ENCODE measurements at regions not wholly inside any gene's neighbourhood (a gene's known extent, or its start where the extent isn't known, plus 50 kb on each side); places are given as distances from the start of the nearest gene placed in this dataset.

DNA sequence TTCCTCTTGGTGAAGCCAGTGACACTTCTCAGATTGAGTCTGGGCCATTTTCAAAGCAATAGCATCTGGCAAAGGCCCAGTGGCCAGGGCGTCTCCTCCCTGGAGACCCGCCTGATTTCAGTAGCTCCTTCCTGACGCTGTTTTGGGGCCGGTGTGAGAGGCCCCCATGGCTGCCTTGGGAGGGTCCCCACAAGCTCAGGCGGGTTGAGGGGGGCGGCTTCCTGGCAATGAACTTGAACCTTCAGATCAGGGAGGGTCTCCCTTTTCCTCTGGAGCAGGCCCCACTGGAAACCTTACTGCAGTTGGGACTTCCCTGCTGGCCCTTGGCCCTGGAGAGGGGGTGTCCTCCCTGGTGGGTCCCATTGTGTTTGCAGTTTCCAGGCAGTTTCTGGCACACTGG is 121.2 kb downstream of the CRYAA start:
- TF ChIP-seq CTCF (IDR thresholded peaks at IDR 0.05) (no peak), EP300 (IDR thresholded peaks at IDR 0.05) (no peak)
- WGBS, 2 donors, result 82 to 94% methylated on average over 3 to 6 of the region's 6 CpGs
- H3K27me3 ChIP-seq, result no peaks in the 10 kb centered on the region
- no peak for DNase-seq
- H3K4me1 ChIP-seq, result peaks cover 0 to 6% (median 4%) of the 10 kb centered on the region in 4 donors
- H3K27ac ChIP-seq, result no peak overlapping the region
- no peak for ATAC-seq (ENCODE audit: low FRiP score in 2 of 2)
- H3K9me3 ChIP-seq, result peaks cover 0 to 6% (median 0%) of the 10 kb centered on the region in 4 donors
- no peak overlapping the region for H3K4me3 ChIP-seq
- H3K36me3 ChIP-seq, result no peaks in the 10 kb centered on the region

GRCh38 chr21:43289442-43289841 is 120.6 kb downstream of the CRYAA start:
- WGBS, 2 donors, result 89 to 93% methylated on average over 2 of the region's 2 CpGs
- no peaks in the 10 kb centered on the region for H3K27me3 ChIP-seq
- H3K4me1 ChIP-seq, result peaks cover 0 to 6% (median 4%) of the 10 kb centered on the region in 4 donors
- ATAC-seq (ENCODE audit: low FRiP score in 2 of 2), result no peak
- DNase-seq, result no peak
- no peaks in the 10 kb centered on the region for H3K36me3 ChIP-seq
- no peak overlapping the region for H3K27ac ChIP-seq
- TF ChIP-seq EP300 (IDR thresholded peaks at IDR 0.05) (no peak), CTCF (IDR thresholded peaks at IDR 0.05) (no peak), POLR2AphosphoS5 (IDR thresholded peaks at IDR 0.05) (no peak), POLR2A (IDR thresholded peaks at IDR 0.05) (no peak)
- H3K9me3 ChIP-seq, result peaks cover 0 to 6% (median 0%) of the 10 kb centered on the region in 4 donors
- H3K4me3 ChIP-seq, result no peak overlapping the region

GRCh38 chr21:43287795-43288755 is 119.3 kb downstream of the CRYAA start:
- peaks cover 0 to 6% (median 4%) of the 10 kb centered on the region in 4 donors for H3K4me1 ChIP-seq
- DNase-seq (peak; percentile 49 to 57), ATAC-seq (ENCODE audit: low FRiP score in 2 of 2) (peak; percentile 30 to 41)
- H3K36me3 ChIP-seq, result no peaks in the 10 kb centered on the region
- TF ChIP-seq POLR2AphosphoS5 (IDR thresholded peaks at IDR 0.05) (peak in 1 of 2 donors; percentile 16), POLR2A (IDR thresholded peaks at IDR 0.05) (no peak)
- no peaks in the 10 kb centered on the region for H3K27me3 ChIP-seq
- WGBS, 2 donors, result 64 to 76% methylated on average over 22 of the region's 22 CpGs
- no peak overlapping the region for H3K4me3 ChIP-seq
- no peak overlapping the region for H3K27ac ChIP-seq
- peaks cover 0 to 6% (median 0%) of the 10 kb centered on the region in 4 donors for H3K9me3 ChIP-seq

DNA sequence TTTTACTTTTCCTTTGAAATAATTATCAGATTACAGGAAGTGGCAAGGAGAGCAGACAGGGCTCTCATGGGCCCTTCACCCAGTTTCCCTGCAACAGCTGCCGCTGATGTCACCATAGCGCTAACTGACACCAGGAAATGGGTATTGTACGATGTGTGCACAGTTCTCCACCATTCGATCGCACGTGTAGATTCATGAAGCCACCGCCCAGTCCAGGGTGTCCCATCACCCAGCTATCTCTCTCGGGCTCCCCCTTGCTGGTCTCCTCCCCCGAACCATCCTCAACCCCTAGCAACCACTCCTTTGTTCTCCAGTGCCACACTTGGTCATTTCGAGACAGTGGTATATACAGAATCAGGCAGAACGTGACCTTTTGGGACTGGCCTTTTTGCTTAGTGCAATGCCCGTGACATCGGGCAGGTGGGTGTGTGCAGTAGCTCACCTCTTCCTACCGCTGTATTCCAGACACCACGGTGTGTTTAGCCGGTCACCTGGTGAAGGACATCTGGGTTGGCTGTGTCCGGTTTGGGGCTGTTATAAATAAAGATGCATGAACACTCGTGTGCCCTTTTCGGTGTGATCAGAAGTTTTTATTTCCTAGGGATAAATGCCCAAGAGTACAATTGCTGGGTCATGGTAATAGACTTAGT is 118.4 kb downstream of the CRYAA start:
- Histone ChIP-seq H3K27ac (no peak overlapping the region), H3K4me1 (peaks cover 0 to 6% (median 4%) of the 10 kb centered on the region in 4 donors), H3K36me3 (no peaks in the 10 kb centered on the region), H3K27me3 (no peaks in the 10 kb centered on the region), H3K4me3 (no peak overlapping the region), H3K9me3 (peaks cover 0 to 6% (median 0%) of the 10 kb centered on the region in 4 donors)
- TF ChIP-seq POLR2AphosphoS5 (IDR thresholded peaks at IDR 0.05) (no peak), POLR2A (IDR thresholded peaks at IDR 0.05) (no peak), CTCF (IDR thresholded peaks at IDR 0.05) (no peak), EP300 (IDR thresholded peaks at IDR 0.05) (peak in 1 of 4 donors; percentile 9)
- no peak for ATAC-seq (ENCODE audit: low FRiP score in 2 of 2)
- 77 to 84% methylated on average over 19 of the region's 19 CpGs for WGBS, 2 donors
- peak in 1 of 2 donors; percentile 43 for DNase-seq

GRCh38 chr21:43286196-43286595 is 117.4 kb downstream of the CRYAA start:
- ATAC-seq (ENCODE audit: low FRiP score in 2 of 2), result no peak

More at GRCh38 chr21:43286196-43286595, 117.4 kb downstream of the CRYAA start:
- no peak overlapping the region for H3K4me3 ChIP-seq
- no peaks in the 10 kb centered on the region for H3K27me3 ChIP-seq
- no peak for TF ChIP-seq EP300 (IDR thresholded peaks at IDR 0.05)
- TF ChIP-seq POLR2A (IDR thresholded peaks at IDR 0.05), result no peak
- TF ChIP-seq POLR2AphosphoS5 (IDR thresholded peaks at IDR 0.05), result no peak
- no peak for TF ChIP-seq CTCF (IDR thresholded peaks at IDR 0.05)
- H3K9me3 ChIP-seq, result peaks cover 0 to 6% (median 0%) of the 10 kb centered on the region in 4 donors
- no peak overlapping the region for H3K27ac ChIP-seq
- no peaks in the 10 kb centered on the region for H3K36me3 ChIP-seq
- no peak for DNase-seq
- H3K4me1 ChIP-seq, result peaks cover 0 to 6% (median 4%) of the 10 kb centered on the region in 4 donors
- 86 to 92% methylated on average over 3 to 5 of the region's 5 CpGs for WGBS, 2 donors
